K562 (cell line): ENCODE measurements at regions not wholly inside any gene's neighbourhood (a gene's known extent, or its start where the extent isn't known, plus 50 kb on each side); places are given as distances from the start of the nearest gene placed in this dataset.

Experiments
- ATAC-seq: fragments of 200-7000 bp; cut with Tn5 transposase; 3 replicates; pipeline ENCODE4 v1.9.1; 2020; ENCODE audit warnings: moderate library complexity
- BruUV-seq: library from RNA; stranded (reverse); fragments of 400-500 nt; replicated peaks from 2 replicates; lab custom pipeline; 2021; lab: Mats Ljungman, UMichigan
- CTCF ChIA-PET: fragments of 300-600 bp; formaldehyde crosslinking; extraction: SDS; loops from one replicate; lab custom pipeline; 2021; ENCODE audit warnings: low intra/inter-chr PET ratio; lab: Yijun Ruan, JAX
- POLR2A ChIA-PET: fragments of 300-600, 350-650 bp; sonication (Branson Sonifier 250); formaldehyde crosslinking; extraction: SDS; loops from one replicate; lab custom pipeline; 2021; ENCODE audit warnings: antibody characterized with exemption, inconsistent platforms; lab: Yijun Ruan, JAX
- DNase-seq, 4 experiments: peaks; one replicate each; pipeline versions ENCODE4 v3.0.0 to v3.0.0-alpha.2; 2011 to 2018; ENCODE audit warnings: low spot score in 3 of 4, mixed read lengths in 3 of 4; ENCODE audit errors: extremely low read depth in 1 of 4
- FAIRE-seq: peaks from 2 replicates; lab custom pipeline; 2011; peaks lifted over from hg19 to GRCh38; lab: Jason Lieb, UNC
- H2AFZ ChIP-seq: 2 replicates; pipeline ENCODE4 v1.6.0; 2011; ENCODE audit warnings: low read depth, low read length, control low read depth, inconsistent platforms
- H3K27ac ChIP-seq: fragments of 200-600 bp; 3 replicates; pipeline ENCODE4 v1.8.0; 2011; ENCODE audit warnings: low read depth, mild to moderate bottlenecking, control low read depth, inconsistent platforms, low read length, moderate library complexity, mixed read lengths; ENCODE audit errors: extremely low read depth
- H3K27me3 ChIP-seq, 2 experiments: fragments of 300-600 bp in 1 of 2; 2 replicates in 1 of 2; 3 replicates in 1 of 2; pipeline versions ENCODE4 v1.6.0 to v1.8.0; 2011; ENCODE audit warnings: inconsistent platforms in 2 of 2, low read length in 2 of 2, mild to moderate bottlenecking in 1 of 2, mixed read lengths in 1 of 2, moderate library complexity in 1 of 2; ENCODE audit not compliant: control insufficient read depth in 2 of 2, insufficient read depth in 2 of 2
- H3K36me3 ChIP-seq: fragments of 300-600 bp; 3 replicates; pipeline ENCODE4 v1.8.0; 2011; ENCODE audit warnings: mild to moderate bottlenecking, low read length, inconsistent platforms; ENCODE audit not compliant: control insufficient read depth, insufficient read depth
- H3K4me1 ChIP-seq, 2 experiments: fragments of 200-600 bp in 1 of 2; replicated peaks in 1 of 2; 2 replicates in 1 of 2; 3 replicates in 1 of 2; pipeline versions ENCODE4 v1.5.1 to v1.8.0; 2011; ENCODE audit warnings: inconsistent platforms in 2 of 2, low read length in 2 of 2, mild to moderate bottlenecking in 1 of 2, mixed read lengths in 1 of 2, moderate library complexity in 1 of 2; ENCODE audit not compliant: control insufficient read depth in 2 of 2, insufficient read depth in 2 of 2
- H3K4me2 ChIP-seq: 2 replicates; pipeline ENCODE4 v1.6.1; 2011; ENCODE audit warnings: low read length, control low read depth, inconsistent platforms, mixed read lengths; ENCODE audit not compliant: insufficient read depth
- H3K4me3 ChIP-seq: fragments of 200-600 bp; sonication (generic), shearing (Covaris generic); 2 replicates; pipeline ENCODE4 v1.5.1; 2016; ENCODE audit warnings: control low read depth, inconsistent platforms
- H3K79me2 ChIP-seq: fragments of 200-600 bp; 3 replicates; pipeline ENCODE4 v1.8.0; 2011; ENCODE audit warnings: low read length, inconsistent platforms; ENCODE audit not compliant: control insufficient read depth, insufficient read depth
- H3K9ac ChIP-seq, 2 experiments: 2 replicates each; pipeline versions ENCODE4 v1.6.0 to v1.6.1; 2011; ENCODE audit warnings: low read depth in 2 of 2, low read length in 2 of 2, control low read depth in 1 of 2, inconsistent platforms in 1 of 2, mild to moderate bottlenecking in 1 of 2, mixed read lengths in 1 of 2; ENCODE audit not compliant: insufficient read depth in 1 of 2
- H3K9me1 ChIP-seq: one replicate; pipeline ENCODE4 v1.6.0; 2011; ENCODE audit warnings: inconsistent platforms, mild to moderate bottlenecking, low read length, moderate library complexity; ENCODE audit not compliant: control insufficient read depth, insufficient read depth
- H3K9me3 ChIP-seq: replicated peaks from 2 replicates; pipeline ENCODE4 v1.5.1; 2011; ENCODE audit warnings: low read depth, low read length, inconsistent platforms; ENCODE audit not compliant: control insufficient read depth, insufficient read depth
- H4K20me1 ChIP-seq: replicated peaks from 2 replicates; pipeline ENCODE4 v1.6.1; 2011; ENCODE audit warnings: low read length, inconsistent platforms, mixed read lengths; ENCODE audit not compliant: control insufficient read depth, insufficient read depth
- ARHGAP35 ChIP-seq: fragments of 450-650 bp; IDR thresholded peaks from 2 replicates; pipeline ENCODE4 v1.6.1; 2018; ENCODE audit not compliant: partially characterized antibody
- CHCHD3 ChIP-seq: fragments of 250-450 bp; sonication (Bioruptor Pico); IDR thresholded peaks from 2 replicates; pipeline ENCODE4 v2.1.2; 2022; ENCODE audit warnings: mild to moderate bottlenecking
- DACH1 ChIP-seq: fragments of 450-650 bp; IDR thresholded peaks from 2 replicates; pipeline ENCODE4 v1.6.1; 2018; ENCODE audit not compliant: partially characterized antibody
- GATA2 ChIP-seq: sonication (generic); formaldehyde crosslinking; IDR thresholded peaks from 2 replicates; pipeline ENCODE4 v1.4.0; 2020; ENCODE audit warnings: mild to moderate bottlenecking, missing genetic modification reagents
- SIRT6 ChIP-seq: IDR thresholded peaks from one replicate; pipeline ENCODE4 v1.6.1; 2012; ENCODE audit warnings: low read depth, mild to moderate bottlenecking, control low read depth, inconsistent platforms, low read length, moderate library complexity
- YBX1 ChIP-seq: fragments of 450-650 bp; IDR thresholded peaks from 2 replicates; pipeline ENCODE4 v1.7.1; 2016; ENCODE audit warnings: mild to moderate bottlenecking
- ZNF146 ChIP-seq: IDR thresholded peaks from one replicate; pipeline ENCODE4 v1.6.1; 2018; ENCODE audit warnings: missing compliant biosample characterization; ENCODE audit not compliant: unreplicated experiment
- WGBS: fragments of 100-300 bp; shearing (Covaris generic); methylation state at CpG from one replicate; pipeline ENCODE4 v1.1.6; 2016; ENCODE audit warnings: low coverage, mixed read lengths; ENCODE audit not compliant: insufficient coverage; ENCODE audit errors: missing lambda C conversion rate; 5-methylcytosine and 5-hydroxymethylcytosine counted together
- in situ Hi-C: fragments of 300-500 bp; cut with MboI; formaldehyde crosslinking; loops from 4 replicates; pipeline ENCODE4 v1.15.0; 2018; ENCODE audit warnings: inconsistent platforms, mixed read lengths
- intact Hi-C: fragments of 100-400 bp; cut with micrococcal nuclease; formaldehyde crosslinking; loops from 2 replicates; pipeline ENCODE4 v1.14.2; 2022
- TF ChIP-seq, protein P1 (sequence below): sonication (generic); IDR thresholded peaks from 2 replicates; pipeline ENCODE4 v1.6.1; 2016
- TF ChIP-seq, protein P2 (sequence below), 2 experiments: fragments of 450-650 bp; IDR thresholded peaks; 2 replicates each; pipeline ENCODE4 v1.6.1; 2016; ENCODE audit warnings: mild to moderate bottlenecking in 2 of 2, borderline replicate concordance in 1 of 2, low read depth in 1 of 2, moderate library complexity in 1 of 2

DNA sequence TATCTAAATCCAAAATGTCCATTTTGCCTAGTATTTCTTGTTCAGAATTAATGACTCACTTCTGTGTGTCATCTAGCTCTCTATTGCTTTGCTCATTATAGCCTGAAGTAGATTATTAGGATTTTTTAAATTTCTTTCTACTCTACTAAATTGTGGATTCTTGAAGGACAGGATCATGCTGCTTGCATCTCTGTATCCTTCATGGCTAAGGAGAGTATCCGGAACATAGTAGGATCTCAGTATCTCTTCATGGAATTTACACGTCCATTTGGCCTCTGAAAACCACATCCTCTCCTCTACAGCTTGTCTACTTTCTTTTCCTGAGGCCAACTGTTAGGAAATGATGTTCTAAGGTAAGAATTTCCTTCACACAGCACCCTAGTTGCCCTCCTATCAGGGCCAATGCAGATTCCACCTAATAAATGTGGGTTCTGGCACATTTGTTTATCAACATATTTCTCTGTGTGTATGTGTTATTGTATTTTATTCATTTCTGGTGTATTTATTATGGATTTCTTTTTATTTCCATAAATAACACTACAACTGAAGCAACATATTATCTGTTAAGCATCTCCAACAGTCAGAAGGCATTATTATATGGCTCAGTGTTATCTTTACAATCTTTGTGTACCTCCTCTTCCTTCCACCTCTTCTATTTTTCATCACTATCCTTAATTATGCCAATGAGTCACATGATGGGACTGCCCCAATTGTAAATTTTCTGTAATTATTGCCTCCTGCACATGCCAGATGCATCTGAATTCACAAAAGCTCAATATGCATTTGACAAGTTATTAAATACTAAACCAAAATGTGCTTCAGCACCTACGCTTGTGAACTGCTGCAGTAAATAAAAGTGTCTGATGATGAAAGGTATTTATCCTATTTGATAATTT is 557.8 kb upstream of the TLE4 start:
- intact Hi-C loops (no loop called here), in situ Hi-C loops (no loop called here)
- ChIA-PET CTCF (no interaction called here), POLR2A (no interaction called here)
- no peak overlapping the region for H3K27ac ChIP-seq
- H3K4me2 ChIP-seq, result no peak overlapping the region
- H3K9ac ChIP-seq, result no peak overlapping the region
- DNase-seq (no peak), FAIRE-seq (no peak), ATAC-seq (no peak)
- H3K36me3 ChIP-seq, result no peaks in the 10 kb centered on the region
- no peaks in the 10 kb centered on the region for H3K27me3 ChIP-seq
- H2AFZ ChIP-seq, result no peak overlapping the region
- no peaks in the 10 kb centered on the region for H3K9me3 ChIP-seq
- no peaks in the 10 kb centered on the region for H4K20me1 ChIP-seq
- no peaks in the 10 kb centered on the region for H3K79me2 ChIP-seq
- no peak overlapping the region for H3K4me3 ChIP-seq
- H3K4me1 ChIP-seq, result no peaks in the 10 kb centered on the region
- no peaks in the 10 kb centered on the region for H3K9me1 ChIP-seq
- BruUV-seq, result no TSS peak
- 0% methylated on average over 3 of the region's 3 CpGs for WGBS
- no peak for TF ChIP-seq YBX1
- TF ChIP-seq, protein P1, sequence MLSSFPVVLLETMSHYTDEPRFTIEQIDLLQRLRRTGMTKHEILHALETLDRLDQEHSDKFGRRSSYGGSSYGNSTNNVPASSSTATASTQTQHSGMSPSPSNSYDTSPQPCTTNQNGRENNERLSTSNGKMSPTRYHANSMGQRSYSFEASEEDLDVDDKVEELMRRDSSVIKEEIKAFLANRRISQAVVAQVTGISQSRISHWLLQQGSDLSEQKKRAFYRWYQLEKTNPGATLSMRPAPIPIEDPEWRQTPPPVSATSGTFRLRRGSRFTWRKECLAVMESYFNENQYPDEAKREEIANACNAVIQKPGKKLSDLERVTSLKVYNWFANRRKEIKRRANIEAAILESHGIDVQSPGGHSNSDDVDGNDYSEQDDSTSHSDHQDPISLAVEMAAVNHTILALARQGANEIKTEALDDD, result no peak
- no peak for TF ChIP-seq ZNF146
- no peak for TF ChIP-seq ARHGAP35
- no peak for TF ChIP-seq GATA2 (CRISPR knock-in tag)
- TF ChIP-seq, protein P2, sequence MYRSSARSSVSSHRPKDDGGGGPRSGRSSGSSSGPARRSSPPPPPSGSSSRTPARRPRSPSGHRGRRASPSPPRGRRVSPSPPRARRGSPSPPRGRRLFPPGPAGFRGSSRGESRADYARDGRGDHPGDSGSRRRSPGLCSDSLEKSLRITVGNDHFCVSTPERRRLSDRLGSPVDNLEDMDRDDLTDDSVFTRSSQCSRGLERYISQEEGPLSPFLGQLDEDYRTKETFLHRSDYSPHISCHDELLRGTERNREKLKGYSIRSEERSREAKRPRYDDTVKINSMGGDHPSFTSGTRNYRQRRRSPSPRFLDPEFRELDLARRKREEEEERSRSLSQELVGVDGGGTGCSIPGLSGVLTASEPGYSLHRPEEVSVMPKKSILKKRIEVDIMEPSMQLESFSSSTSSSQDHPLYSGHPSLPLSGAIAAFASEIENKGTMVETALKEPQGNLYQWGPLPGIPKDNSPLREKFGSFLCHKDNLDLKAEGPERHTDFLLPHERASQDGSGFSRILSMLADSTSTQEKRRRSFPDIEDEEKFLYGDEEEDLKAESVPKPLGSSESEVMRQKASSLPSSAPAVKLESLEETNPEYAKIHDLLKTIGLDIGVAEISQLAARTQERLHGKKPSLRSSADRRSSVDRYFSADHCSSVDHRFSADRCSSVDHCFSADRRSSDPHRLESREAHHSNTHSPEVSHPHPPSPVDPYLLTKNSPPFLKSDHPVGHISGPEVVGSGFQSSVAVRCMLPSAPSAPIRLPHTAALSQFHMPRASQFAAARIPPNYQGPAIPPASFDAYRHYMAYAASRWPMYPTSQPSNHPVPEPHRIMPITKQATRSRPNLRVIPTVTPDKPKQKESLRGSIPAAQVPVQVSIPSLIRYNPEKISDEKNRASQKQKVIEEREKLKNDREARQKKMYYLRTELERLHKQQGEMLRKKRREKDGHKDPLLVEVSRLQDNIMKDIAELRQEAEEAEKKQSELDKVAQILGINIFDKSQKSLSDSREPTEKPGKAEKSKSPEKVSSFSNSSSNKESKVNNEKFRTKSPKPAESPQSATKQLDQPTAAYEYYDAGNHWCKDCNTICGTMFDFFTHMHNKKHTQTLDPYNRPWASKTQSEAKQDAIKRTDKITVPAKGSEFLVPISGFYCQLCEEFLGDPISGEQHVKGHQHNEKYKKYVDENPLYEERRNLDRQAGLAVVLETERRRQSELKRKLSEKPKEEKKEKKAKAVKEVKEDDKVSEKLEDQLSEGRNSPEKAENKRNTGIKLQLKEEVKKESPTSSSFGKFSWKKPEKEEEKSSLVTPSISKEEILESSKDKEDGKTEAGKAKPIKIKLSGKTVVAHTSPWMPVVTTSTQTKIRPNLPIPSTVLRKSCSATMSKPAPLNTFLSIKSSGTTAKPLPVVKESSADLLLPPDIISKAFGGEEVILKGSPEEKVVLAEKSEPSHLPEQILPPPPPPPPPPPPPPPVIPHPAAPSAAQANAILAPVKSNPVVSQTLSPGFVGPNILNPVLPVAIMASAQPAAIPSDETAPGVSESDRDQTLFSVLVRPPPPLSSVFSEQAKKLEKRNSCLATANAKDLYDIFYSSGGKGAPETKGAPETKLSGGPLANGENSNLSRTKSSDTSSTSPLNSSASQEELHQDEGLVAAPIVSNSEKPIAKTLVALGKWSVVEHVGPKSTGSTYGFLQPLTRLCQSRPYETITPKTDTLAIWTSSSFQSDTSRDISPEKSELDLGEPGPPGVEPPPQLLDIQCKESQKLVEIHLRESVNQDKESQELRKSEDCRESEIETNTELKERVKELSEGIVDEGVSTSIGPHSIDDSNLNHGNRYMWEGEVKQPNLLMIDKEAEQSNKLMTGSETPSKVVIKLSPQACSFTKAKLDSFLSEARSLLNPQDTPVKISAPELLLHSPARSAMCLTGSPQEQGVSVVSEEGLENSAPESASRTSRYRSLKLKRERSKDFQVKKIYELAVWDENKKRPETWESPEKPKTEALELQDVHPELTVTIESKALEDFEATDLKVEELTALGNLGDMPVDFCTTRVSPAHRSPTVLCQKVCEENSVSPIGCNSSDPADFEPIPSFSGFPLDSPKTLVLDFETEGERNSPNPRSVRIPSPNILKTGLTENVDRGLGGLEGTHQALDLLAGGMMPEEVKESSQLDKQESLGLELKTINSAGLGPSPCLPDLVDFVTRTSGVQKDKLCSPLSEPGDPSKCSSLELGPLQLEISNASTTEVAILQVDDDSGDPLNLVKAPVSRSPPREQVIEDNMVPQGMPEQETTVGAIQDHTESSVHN (IDR thresholded peaks at IDR 0.05; ENCODE audit: borderline replicate concordance in 1 of 2, low read depth in 1 of 2), result no peak
- TF ChIP-seq SIRT6, result no peak
- no peak for TF ChIP-seq CHCHD3 (CRISPR knock-in tag)
- TF ChIP-seq DACH1, result no peak
